ENCODE measurements at regions not wholly inside any gene's neighbourhood (a gene's known extent, or its start where the extent isn't known, plus 50 kb on each side); places are given as distances from the start of the nearest gene placed in this dataset.

GRCh38 chr15:62462721-62463120 is 297.6 kb upstream of the C2CD4B start:
- TF ChIP-seq CTCF (IDR thresholded peaks at IDR 0.05) (no peak), POLR2A (IDR thresholded peaks at IDR 0.05) (no peak)
